ENCODE measurements at regions not wholly inside any gene's neighbourhood (a gene's known extent, or its start where the extent isn't known, plus 50 kb on each side); places are given as distances from the start of the nearest gene placed in this dataset.
A peak's percentile ranks its signal among the peaks of the same experiment; 100 is the strongest.

DNA sequence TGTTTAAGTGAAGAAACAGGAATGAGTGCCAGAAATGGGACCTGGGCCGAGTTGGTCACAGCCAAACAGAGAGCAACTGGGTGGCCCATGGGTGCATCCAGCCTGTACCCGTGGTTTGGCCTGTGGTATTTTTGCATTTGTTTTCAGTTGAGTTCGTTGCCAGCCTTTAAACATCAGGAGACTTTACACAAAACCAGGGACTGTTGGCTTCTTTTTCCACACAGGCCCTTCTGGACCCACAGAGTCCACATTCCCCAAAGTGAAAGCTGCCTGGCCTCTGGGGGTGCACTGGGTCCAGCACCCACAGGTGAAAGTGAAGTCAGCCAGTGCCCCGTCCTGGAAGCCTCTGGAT lies 54.1 kb upstream of the TNS3 start:
- no peak for DNase-seq

DNA sequence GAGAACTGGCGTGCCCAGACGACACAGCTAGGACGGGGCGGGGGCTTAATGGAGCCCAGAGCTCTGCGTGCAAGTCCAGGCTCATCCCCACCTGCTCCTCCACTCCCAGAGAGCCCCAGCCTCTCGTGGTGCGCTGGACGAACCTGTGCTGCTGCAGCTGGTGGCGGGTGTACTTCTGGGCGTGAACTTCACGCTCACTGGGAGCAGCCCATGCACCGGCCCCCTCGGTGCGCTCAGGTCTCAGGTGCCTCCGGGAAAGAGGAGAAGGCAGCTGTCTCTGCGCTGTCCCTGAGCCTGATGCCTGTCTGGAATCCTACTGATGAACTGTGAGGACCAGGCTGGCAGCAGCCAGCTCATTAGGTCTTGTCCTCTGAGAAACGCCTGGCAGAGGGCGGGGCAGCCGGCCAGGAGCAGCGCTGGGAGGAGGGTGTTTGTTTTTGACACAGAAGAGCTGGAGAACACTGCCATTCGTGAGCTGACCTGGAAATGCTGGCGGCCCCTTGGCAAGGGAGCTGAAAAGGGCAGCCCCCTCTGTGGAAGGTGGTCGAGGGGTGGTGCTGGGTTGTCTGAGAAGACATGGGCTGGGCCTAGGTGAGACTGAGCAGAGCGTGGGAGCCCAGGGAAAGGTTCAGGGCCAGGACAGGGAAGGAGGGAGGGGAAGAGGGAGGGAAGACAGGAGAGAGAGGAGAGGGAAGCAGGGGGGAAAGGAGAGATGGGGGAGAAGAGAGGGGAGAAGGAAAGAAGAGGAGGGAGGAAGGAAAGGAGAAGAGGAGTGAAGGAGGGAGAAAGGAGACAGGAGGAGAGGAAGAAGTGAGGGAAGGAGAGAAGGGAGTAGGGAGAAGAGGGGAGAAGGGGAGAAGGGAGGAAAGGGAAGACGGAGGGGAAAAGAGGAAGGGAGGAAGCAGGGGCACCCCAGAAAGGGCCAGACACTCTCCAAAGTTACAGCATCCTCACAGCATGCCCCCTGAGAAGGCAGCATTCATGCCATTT lies 53.5 kb upstream of the TNS3 start:
- peak; percentile 88 for DNase-seq

DNA sequence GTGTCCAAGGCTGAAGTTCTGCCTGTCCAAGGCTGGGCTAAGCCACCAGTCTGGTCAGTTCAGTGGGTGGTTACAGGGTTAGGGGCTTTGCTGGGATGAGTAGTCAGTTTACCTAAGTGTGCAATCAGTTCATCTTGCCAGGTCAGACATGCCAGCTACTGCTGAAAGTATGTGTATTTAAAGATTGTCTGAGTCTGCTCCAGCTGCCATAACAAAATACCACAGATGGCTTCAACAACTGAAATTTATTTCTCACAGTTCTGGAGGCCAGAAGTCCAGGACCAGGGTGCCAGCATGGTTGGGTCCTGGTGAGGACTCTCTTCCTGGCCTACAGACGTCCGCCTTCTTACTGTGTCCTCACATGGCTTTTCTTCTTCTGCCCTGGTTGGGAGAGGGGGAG lies 52.4 kb upstream of the TNS3 start:
- no peak for DNase-seq

DNA sequence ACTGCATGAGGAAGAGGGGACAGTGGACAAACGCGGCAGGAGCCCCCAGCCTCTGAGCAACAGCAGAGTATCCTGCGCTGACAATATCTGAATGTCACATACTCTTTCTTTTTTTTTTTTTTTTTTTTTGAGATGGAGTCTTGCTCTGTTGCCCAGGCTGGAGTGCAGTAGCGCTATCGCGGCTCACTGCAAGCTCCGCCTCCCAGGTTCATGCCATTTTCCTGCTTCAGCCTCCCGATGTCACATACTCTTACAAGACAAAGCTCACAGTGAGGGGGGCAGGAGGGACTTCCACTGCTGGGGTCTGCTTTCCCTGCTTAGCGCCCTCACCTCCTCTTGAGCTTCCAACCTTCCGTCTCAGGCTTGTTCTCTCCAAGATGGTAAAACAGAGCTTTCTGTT lies 51.2 kb upstream of the TNS3 start:
- DNase-seq = no peak

Data from NCI-H1105 (cell line).